Stimulated activated CD4-positive, alpha-beta T cell treated with anti-CD3 and anti-CD28 coated beads, Interleukin-4, amount 100 ng/mL, for 4 hours (primary cell): ENCODE measurements at regions not wholly inside any gene's neighbourhood (a gene's known extent, or its start where the extent isn't known, plus 50 kb on each side); places are given as distances from the start of the nearest gene placed in this dataset.

Experiments used
- DNase-seq, 2 experiments: peaks; one replicate each; pipeline ENCODE4 v3.0.0-alpha.2; 2020

GRCh38 chr15:25182736-25183445 is 228.1 kb downstream of the SNRPN start:
- DNase-seq: peak in 1 of 2 experiments; percentile 1

- peak in 1 of 2 experiments; percentile 0 for DNase-seq
Measured at GRCh38 chr15:25183581-25184251, 228.9 kb downstream of the SNRPN start.

- DNase-seq: no peak
Measured at GRCh38 chr15:25184356-25185155, 229.8 kb downstream of the SNRPN start.

- DNase-seq: no peak
Measured at GRCh38 chr15:25185156-25185710, 230.4 kb downstream of the SNRPN start.

GRCh38 chr15:25185791-25186190 is 231.0 kb downstream of the SNRPN start:
- DNase-seq: no peak

GRCh38 chr15:25186411-25186810 is 231.6 kb downstream of the SNRPN start:
- DNase-seq: no peak

GRCh38 chr15:25186906-25187645 is 232.3 kb downstream of the SNRPN start:
- DNase-seq: no peak

GRCh38 chr15:25188051-25188450 is 233.3 kb downstream of the SNRPN start:
- DNase-seq: no peak

- DNase-seq: no peak
Measured at GRCh38 chr15:25188551-25189101, 233.8 kb downstream of the SNRPN start.

- no peak for DNase-seq
Measured at GRCh38 chr15:25189551-25189950, 234.8 kb downstream of the SNRPN start.

- DNase-seq: no peak
Measured at GRCh38 chr15:25192651-25193050, 237.9 kb downstream of the SNRPN start.

- no peak for DNase-seq
Measured at GRCh38 chr15:25207369-25207768, 231.5 kb downstream of the UBE3A start.

- no peak for DNase-seq
Measured at GRCh38 chr15:25208735-25209134, 230.1 kb downstream of the UBE3A start.

GRCh38 chr15:25220834-25221233 is 218.0 kb downstream of the UBE3A start:
- DNase-seq: no peak

GRCh38 chr15:25224396-25224795 is 214.4 kb downstream of the UBE3A start:
- DNase-seq: no peak

GRCh38 chr15:25226360-25226759 is 212.5 kb downstream of the UBE3A start:
- no peak for DNase-seq

GRCh38 chr15:25228261-25228660 is 210.6 kb downstream of the UBE3A start:
- no peak for DNase-seq

GRCh38 chr15:25230442-25230841 is 208.4 kb downstream of the UBE3A start:
- no peak for DNase-seq

- no peak for DNase-seq
Measured at GRCh38 chr15:25233766-25234350, 205.0 kb downstream of the UBE3A start.

- DNase-seq: no peak
Measured at GRCh38 chr15:25234831-25235230, 204.0 kb downstream of the UBE3A start.

- DNase-seq: no peak
Measured at GRCh38 chr15:25235391-25235790, 203.4 kb downstream of the UBE3A start.
